ENCODE measurements at regions not wholly inside any gene's neighbourhood (a gene's known extent, or its start where the extent isn't known, plus 50 kb on each side); places are given as distances from the start of the nearest gene placed in this dataset.

- TF ChIP-seq CTCF (IDR thresholded peaks at IDR 0.05; ENCODE audit: low read depth, low read length, poor library complexity, severe bottlenecking) (no peak), EZH2phosphoT487 (IDR thresholded peaks at IDR 0.05; ENCODE audit: borderline replicate concordance, low read length) (no peak)
- Histone ChIP-seq H3K4me1 (ENCODE audit: control insufficient read depth, low read length) (no peaks in the 10 kb centered on the region), H3K27ac (ENCODE audit: low read depth, low read length) (no peak overlapping the region), H3K36me3 (ENCODE audit: control insufficient read depth, low read length) (no peaks in the 10 kb centered on the region), H3K79me2 (ENCODE audit: control insufficient read depth, low read length) (no peaks in the 10 kb centered on the region), H3K9me3 (ENCODE audit: control insufficient read depth, insufficient read depth, low read length) (no peaks in the 10 kb centered on the region), H3K27me3 (ENCODE audit: control insufficient read depth, low read length) (no peaks in the 10 kb centered on the region), H3K9me2 (replicated peaks; ENCODE audit: control insufficient read depth, low read length) (no peaks in the 10 kb centered on the region), H3F3A (ENCODE audit: control insufficient read depth, insufficient read depth) (no peaks in the 10 kb centered on the region), H4K20me1 (ENCODE audit: control insufficient read depth, insufficient read depth, low read depth, low read length) (no peaks in the 10 kb centered on the region), H3K4me2 (ENCODE audit: low read length) (no peak overlapping the region), H3K4me3 (ENCODE audit: low read length) (no peak overlapping the region)
Measured at GRCh38 chr12:88866881-88867280, 286.6 kb upstream of the KITLG start.

- no peak for TF ChIP-seq EZH2phosphoT487 (IDR thresholded peaks at IDR 0.05; ENCODE audit: borderline replicate concordance, low read length)
- H4K20me1 ChIP-seq (ENCODE audit: control insufficient read depth, insufficient read depth, low read depth, low read length): no peaks in the 10 kb centered on the region
- H3K4me2 ChIP-seq (ENCODE audit: low read length): no peak overlapping the region
- no peaks in the 10 kb centered on the region for H3K36me3 ChIP-seq (ENCODE audit: control insufficient read depth, low read length)
- H3K9me2 ChIP-seq (replicated peaks; ENCODE audit: control insufficient read depth, low read length): no peaks in the 10 kb centered on the region
- H3K79me2 ChIP-seq (ENCODE audit: control insufficient read depth, low read length): no peaks in the 10 kb centered on the region
- no peaks in the 10 kb centered on the region for H3F3A ChIP-seq (ENCODE audit: control insufficient read depth, insufficient read depth)
- H3K4me3 ChIP-seq (ENCODE audit: low read length): no peak overlapping the region
- H3K27ac ChIP-seq (ENCODE audit: low read depth, low read length): no peak overlapping the region
- no peaks in the 10 kb centered on the region for H3K27me3 ChIP-seq (ENCODE audit: control insufficient read depth, low read length)
- no peaks in the 10 kb centered on the region for H3K9me3 ChIP-seq (ENCODE audit: control insufficient read depth, insufficient read depth, low read length)
- no peaks in the 10 kb centered on the region for H3K4me1 ChIP-seq (ENCODE audit: control insufficient read depth, low read length)
Measured at GRCh38 chr12:88865537-88865936, 285.3 kb upstream of the KITLG start.

- H3K4me2 ChIP-seq (ENCODE audit: low read length): no peak overlapping the region
- H3K4me1 ChIP-seq (ENCODE audit: control insufficient read depth, low read length): no peaks in the 10 kb centered on the region
- H3K27me3 ChIP-seq (ENCODE audit: control insufficient read depth, low read length): no peaks in the 10 kb centered on the region
- no peaks in the 10 kb centered on the region for H3K9me3 ChIP-seq (ENCODE audit: control insufficient read depth, insufficient read depth, low read length)
- no peak overlapping the region for H3K27ac ChIP-seq (ENCODE audit: low read depth, low read length)
- no peaks in the 10 kb centered on the region for H3K36me3 ChIP-seq (ENCODE audit: control insufficient read depth, low read length)
- H4K20me1 ChIP-seq (ENCODE audit: control insufficient read depth, insufficient read depth, low read depth, low read length): no peaks in the 10 kb centered on the region
- no peaks in the 10 kb centered on the region for H3K79me2 ChIP-seq (ENCODE audit: control insufficient read depth, low read length)
- no peaks in the 10 kb centered on the region for H3K9me2 ChIP-seq (replicated peaks; ENCODE audit: control insufficient read depth, low read length)
- no peak overlapping the region for H3K4me3 ChIP-seq (ENCODE audit: low read length)
- H3F3A ChIP-seq (ENCODE audit: control insufficient read depth, insufficient read depth): no peaks in the 10 kb centered on the region
- TF ChIP-seq EZH2phosphoT487 (IDR thresholded peaks at IDR 0.05; ENCODE audit: borderline replicate concordance, low read length): no peak
Measured at GRCh38 chr12:88860851-88861250, 280.6 kb upstream of the KITLG start.

- Histone ChIP-seq H3F3A (ENCODE audit: control insufficient read depth, insufficient read depth) (no peaks in the 10 kb centered on the region), H3K4me2 (ENCODE audit: low read length) (no peak overlapping the region), H3K4me3 (ENCODE audit: low read length) (no peak overlapping the region), H3K27ac (ENCODE audit: low read depth, low read length) (no peak overlapping the region), H4K20me1 (ENCODE audit: control insufficient read depth, insufficient read depth, low read depth, low read length) (no peaks in the 10 kb centered on the region), H3K27me3 (ENCODE audit: control insufficient read depth, low read length) (no peaks in the 10 kb centered on the region), H3K9me2 (replicated peaks; ENCODE audit: control insufficient read depth, low read length) (no peaks in the 10 kb centered on the region), H3K4me1 (ENCODE audit: control insufficient read depth, low read length) (no peaks in the 10 kb centered on the region), H3K36me3 (ENCODE audit: control insufficient read depth, low read length) (no peaks in the 10 kb centered on the region), H3K79me2 (ENCODE audit: control insufficient read depth, low read length) (no peaks in the 10 kb centered on the region), H3K9me3 (ENCODE audit: control insufficient read depth, insufficient read depth, low read length) (no peaks in the 10 kb centered on the region)
- no peak for TF ChIP-seq CTCF (IDR thresholded peaks at IDR 0.05; ENCODE audit: low read depth, low read length, poor library complexity, severe bottlenecking)
- TF ChIP-seq EZH2phosphoT487 (IDR thresholded peaks at IDR 0.05; ENCODE audit: borderline replicate concordance, low read length): no peak
Measured at GRCh38 chr12:88856201-88856600, 275.9 kb upstream of the KITLG start.

Measured in DOHH2 (cell line).